Activated CD4-positive, CD25-positive, alpha-beta regulatory T cell treated with anti-CD3 and anti-CD28 coated beads, Interleukin-2, amount 50 U/mL, for 16 hours (primary cell): ENCODE measurements at regions not wholly inside any gene's neighbourhood (a gene's known extent, or its start where the extent isn't known, plus 50 kb on each side); places are given as distances from the start of the nearest gene placed in this dataset.
"Not testable (repeated sequence)": the region's sequence is repeated elsewhere in the genome, so short reads cannot be mapped to it uniquely, and the experiment has no call there.

Experiments
- DNase-seq: peaks from one replicate; pipeline ENCODE4 v3.0.0-alpha.2; 2020; ENCODE audit warnings: low read depth, low spot score

- peak; percentile 97 for DNase-seq
These were observed 5393.1 kb upstream of the TPTE start for GRCh38 chr21:5128261-5128660.

DNA sequence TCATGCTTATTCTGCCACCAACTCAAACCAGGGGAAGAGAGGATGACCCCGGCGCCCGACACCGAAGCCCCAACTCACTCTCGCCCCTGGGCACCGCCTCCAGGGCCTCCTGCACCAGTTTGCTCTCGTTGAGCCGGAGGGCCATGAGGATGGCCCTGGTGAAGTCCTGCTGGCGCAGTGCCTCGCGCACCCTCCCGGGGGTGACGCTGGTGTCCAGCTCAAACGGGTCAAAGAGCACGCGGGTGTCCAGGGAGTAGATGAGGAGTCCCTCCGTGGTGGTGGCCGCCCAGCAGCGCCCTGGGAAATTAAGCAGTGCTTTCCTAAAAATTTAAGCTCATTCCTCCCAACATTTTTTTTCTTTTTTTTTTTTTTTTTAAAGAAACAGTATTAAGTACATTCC, 5387.6 kb upstream of the TPTE start:
- DNase-seq, result not testable (repeated sequence)

GRCh38 chr21:5136406-5136805, 5385.0 kb upstream of the TPTE start:
- not testable (repeated sequence) for DNase-seq

DNA sequence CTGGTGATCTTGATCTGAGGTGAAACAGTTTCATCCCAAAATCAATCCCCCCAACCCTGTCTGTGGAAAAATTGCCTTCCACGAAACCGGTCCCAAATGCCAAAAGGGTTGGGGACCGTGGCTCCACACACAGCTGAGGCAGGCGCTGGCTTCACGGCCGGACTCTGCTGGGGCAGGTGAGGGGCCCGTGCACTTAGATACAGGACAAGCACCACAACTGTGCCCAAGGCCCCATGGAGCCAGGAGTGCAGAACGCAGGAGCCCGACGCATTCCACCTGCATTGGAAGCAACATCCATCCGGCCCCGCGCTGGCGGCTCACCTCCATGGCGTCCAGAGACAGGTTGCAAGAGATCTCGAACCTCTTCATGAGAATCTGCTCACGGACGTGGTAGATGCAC, 5384.4 kb upstream of the TPTE start:
- DNase-seq, result not testable (repeated sequence)

DNA sequence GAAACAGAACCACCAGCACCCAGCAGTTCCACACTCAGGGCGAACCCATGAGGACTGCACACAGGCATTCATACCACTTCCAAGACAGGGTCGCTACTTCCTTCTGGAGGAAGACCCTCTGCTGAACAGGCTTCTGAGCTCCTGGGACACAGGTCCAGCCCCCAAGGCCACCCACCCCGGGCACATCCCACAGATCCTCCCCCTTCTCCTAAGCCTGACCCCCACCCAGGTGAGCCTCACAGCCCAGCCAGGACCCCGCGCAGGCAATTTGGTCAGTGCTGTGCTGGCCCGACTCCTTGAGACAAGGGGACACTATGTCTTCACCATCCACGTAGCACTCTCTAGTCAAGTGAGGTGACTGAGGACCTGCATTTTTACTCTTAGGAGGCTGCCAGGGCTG, 5382.7 kb upstream of the TPTE start:
- DNase-seq, result not testable (repeated sequence)

DNA sequence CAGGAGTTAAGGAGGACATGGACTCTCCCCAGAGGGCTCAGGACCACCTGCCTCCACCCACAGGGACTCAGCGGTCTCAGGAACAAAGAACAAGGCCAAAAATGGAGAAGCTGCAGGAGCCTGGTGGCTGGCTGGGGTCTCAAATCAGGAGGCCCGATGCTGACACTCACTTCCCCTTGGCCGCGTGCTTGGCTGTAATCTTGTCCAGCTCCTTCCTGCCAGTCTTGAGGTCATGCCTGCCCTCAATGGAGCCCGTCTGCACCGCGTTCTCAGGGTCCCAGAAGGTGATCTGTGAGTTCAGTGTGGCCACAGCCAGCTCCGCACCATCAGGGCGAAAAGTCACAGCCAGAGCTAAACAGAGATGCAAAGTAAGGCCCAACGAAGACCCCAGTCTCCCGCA, 5381.9 kb upstream of the TPTE start:
- DNase-seq, result not testable (repeated sequence)

DNA sequence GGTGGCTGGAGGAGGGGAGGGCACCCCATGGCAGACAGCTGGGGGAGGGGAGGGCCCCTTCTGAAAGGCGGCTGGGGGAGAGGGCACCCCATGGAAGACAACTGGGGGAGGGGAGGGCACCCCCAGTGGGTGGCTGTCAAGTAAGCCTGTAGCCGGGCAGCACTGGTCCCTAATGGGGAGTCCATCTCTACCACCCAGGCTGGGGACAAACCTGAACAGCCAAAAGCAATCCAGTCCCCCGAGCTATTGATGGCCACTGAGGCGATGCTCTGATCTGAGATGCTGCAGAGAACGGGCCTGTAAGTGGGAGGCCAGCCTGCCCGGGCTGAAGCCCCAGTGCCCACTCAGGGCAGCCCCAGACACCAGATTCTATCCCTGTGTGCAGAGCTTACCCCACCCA, 5378.4 kb upstream of the TPTE start:
- DNase-seq, result not testable (repeated sequence)

- not testable (repeated sequence) for DNase-seq
These were observed 5376.7 kb upstream of the TPTE start for GRCh38 chr21:5144731-5145130.

DNA sequence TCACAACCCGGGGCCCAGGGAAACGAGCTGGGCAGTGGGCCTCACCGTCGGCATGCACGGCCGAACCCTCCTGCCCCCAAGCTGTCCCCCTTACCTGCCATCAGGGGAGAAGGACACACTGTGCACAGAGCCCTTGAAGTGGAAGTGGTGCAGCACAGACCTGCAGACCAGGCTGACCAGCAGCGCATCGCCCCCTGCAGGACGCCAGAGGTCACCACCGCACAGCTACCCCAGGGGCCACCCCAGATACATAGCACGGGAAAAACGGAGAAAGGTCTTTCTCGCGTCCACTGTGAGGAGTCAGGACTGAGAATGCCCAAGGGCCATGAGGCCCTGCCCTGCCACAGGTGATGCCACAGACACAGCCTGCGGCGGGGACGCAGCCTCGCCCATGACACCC, 5373.7 kb upstream of the TPTE start:
- DNase-seq, result not testable (repeated sequence)

- not testable (repeated sequence) for DNase-seq
These were observed 5372.2 kb upstream of the TPTE start for GRCh38 chr21:5149222-5149621.

GRCh38 chr21:5153842-5154640, 5367.3 kb upstream of the TPTE start:
- DNase-seq, result not testable (repeated sequence)

DNA sequence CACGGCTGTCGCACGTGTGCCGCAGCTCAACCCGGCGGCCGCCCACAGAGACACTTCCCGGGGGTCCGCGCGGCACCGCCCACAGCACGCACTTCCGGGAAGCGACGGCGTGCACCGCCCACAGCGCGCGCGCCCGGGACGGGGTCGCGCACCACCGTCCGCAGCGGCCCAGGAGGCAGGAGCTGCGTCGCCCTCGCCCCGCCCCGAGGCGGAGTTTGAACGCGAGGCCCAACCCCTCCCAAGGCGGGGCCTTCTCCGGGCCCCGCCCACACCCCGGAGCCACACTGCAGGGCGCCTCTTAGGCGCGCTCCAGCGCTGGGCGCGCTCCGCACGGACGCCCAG, 5366.8 kb upstream of the TPTE start:
- DNase-seq, result peak; percentile 70

DNA sequence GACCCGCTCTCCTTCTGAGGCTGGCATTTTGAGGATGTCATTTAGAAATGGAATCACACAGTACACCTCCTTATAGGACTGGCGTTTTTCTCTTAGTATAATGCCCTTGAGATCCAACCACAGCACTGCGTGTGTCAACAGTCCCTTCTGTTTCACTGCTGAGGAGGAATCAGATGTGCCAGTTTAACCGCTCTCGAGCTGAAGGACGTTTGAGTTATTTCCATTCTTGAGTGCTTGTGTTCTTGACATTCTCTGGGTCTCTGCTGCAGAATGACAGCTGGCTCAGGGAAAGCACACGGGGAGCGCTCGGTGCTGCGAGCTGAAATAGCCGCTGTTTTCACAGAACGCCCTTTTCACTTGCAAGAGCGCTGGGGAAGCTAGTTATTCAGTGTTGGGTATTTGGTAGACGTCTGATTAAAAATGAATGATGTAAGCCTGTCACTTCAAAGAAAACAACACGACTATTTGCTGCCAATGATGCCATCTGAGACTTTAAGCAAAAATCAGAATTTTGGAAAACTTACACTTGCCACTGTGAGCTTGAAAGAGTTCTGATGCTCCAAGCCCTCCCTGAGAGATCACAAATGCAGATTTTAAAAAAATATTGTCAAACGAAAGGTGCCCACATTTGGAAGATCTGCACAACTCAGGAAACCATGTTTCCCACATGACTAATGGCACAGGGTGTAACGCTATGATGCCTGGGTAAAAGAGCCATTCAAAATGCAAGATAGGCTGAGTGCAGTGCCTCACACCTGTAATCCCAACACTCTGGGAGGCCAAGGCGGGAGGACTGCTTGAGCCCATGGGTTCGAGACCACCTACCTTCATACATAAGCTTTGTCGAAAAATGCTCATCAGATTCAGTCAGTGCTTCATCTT, 5358.4 kb upstream of the TPTE start:
- not testable (repeated sequence) for DNase-seq

DNA sequence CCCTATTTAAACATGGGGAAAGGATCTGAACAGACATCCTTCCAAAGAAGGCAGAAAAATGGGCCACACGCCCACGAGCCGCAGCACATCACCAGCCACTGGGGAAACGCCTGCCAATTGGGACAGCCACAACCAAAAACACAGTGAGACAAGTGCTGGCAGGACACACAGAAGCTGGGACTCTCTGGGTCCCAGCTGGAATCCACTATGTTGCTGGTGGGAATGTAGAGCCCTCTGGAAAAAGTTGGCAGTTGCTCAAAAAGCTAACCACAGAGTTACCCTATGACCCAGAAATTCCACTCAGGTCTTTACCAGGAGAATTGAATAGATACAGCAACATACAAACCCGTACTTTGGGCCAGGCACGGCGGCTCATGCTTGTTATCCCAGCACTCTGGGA, 5355.6 kb upstream of the TPTE start:
- DNase-seq, result not testable (repeated sequence)
